Hypothalamus (tissue), 51 donors: ENCODE measurements at regions not wholly inside any gene's neighbourhood (a gene's known extent, or its start where the extent isn't known, plus 50 kb on each side); places are given as distances from the start of the nearest gene placed in this dataset.
"Not testable (repeated sequence)": the region's sequence is repeated elsewhere in the genome, so short reads cannot be mapped to it uniquely, and the experiment has no call there.

ENCODE experiments used
- DNase-seq, 51 donors: peaks; one replicate each; lab custom pipeline; 2025; lab: John Stamatoyannopoulos, UW

- DNase-seq = no peak
Observed at GRCh38 chr18:14958701-14959100, 210.7 kb downstream of the ANKRD30B start.

- DNase-seq = no peak
Observed at GRCh38 chr18:14959550-14959949, 211.6 kb downstream of the ANKRD30B start.

- no peak for DNase-seq
Observed at GRCh38 chr18:14961991-14962390, 214.0 kb downstream of the ANKRD30B start.

- DNase-seq = no peak
Observed at GRCh38 chr18:14962626-14963025, 214.7 kb downstream of the ANKRD30B start.

- no peak for DNase-seq
Observed at GRCh38 chr18:14963246-14963645, 215.3 kb downstream of the ANKRD30B start.

GRCh38 chr18:14964002-14964401 lies 216.0 kb downstream of the ANKRD30B start:
- DNase-seq = no peak

GRCh38 chr18:14964406-14964805 lies 216.4 kb downstream of the ANKRD30B start:
- no peak for DNase-seq

GRCh38 chr18:14964976-14965375 lies 217.0 kb downstream of the ANKRD30B start:
- DNase-seq = not testable (repeated sequence)

- no peak for DNase-seq
Observed at GRCh38 chr18:14965553-14965952, 217.6 kb downstream of the ANKRD30B start.

GRCh38 chr18:14967246-14967645 lies 219.3 kb downstream of the ANKRD30B start:
- DNase-seq = not testable (repeated sequence)

- DNase-seq = no peak
Observed at GRCh38 chr18:14969500-14969899, 221.5 kb downstream of the ANKRD30B start.

- no peak for DNase-seq
Observed at GRCh38 chr18:14970027-14970426, 222.1 kb downstream of the ANKRD30B start.

GRCh38 chr18:14971461-14972185 lies 223.7 kb downstream of the ANKRD30B start:
- no peak for DNase-seq

GRCh38 chr18:14973421-14973820 lies 225.4 kb downstream of the ANKRD30B start:
- DNase-seq = not testable (repeated sequence)

GRCh38 chr18:14974088-14974487 lies 226.1 kb downstream of the ANKRD30B start:
- DNase-seq = no peak

GRCh38 chr18:14974576-14974975 lies 226.6 kb downstream of the ANKRD30B start:
- no peak for DNase-seq

- no peak for DNase-seq
Observed at GRCh38 chr18:14975431-14975830, 227.5 kb downstream of the ANKRD30B start.

- DNase-seq = no peak
Observed at GRCh38 chr18:14976736-14977430, 228.9 kb downstream of the ANKRD30B start.

- DNase-seq = no peak
Observed at GRCh38 chr18:14978191-14978590, 230.2 kb downstream of the ANKRD30B start.

- peak in 20 of 51 donors; percentile 2 to 65 (median 22) for DNase-seq
Observed at GRCh38 chr18:14978962-14979535, 231.1 kb downstream of the ANKRD30B start.

- peak in 1 of 51 donors; percentile 9 for DNase-seq
Observed at GRCh38 chr18:14979875-14980274, 231.9 kb downstream of the ANKRD30B start.

- not testable (repeated sequence) for DNase-seq
Observed at GRCh38 chr18:14984531-14984930, 236.6 kb downstream of the ANKRD30B start.
